ENCODE measurements at regions not wholly inside any gene's neighbourhood (a gene's known extent, or its start where the extent isn't known, plus 50 kb on each side); places are given as distances from the start of the nearest gene placed in this dataset.

GRCh38 chr16:59527206-59527997 is 793.3 kb upstream of the GOT2 start:
- no peak for TF ChIP-seq RFX5 (IDR thresholded peaks at IDR 0.05; ENCODE audit: low read length)
- no peak for TF ChIP-seq FOXJ3 (CRISPR knock-in tag; IDR thresholded peaks at IDR 0.05)

All from SK-N-SH (cell line).